Skeletal muscle tissue (tissue), 3 donors: ENCODE measurements at regions not wholly inside any gene's neighbourhood (a gene's known extent, or its start where the extent isn't known, plus 50 kb on each side); places are given as distances from the start of the nearest gene placed in this dataset.
"Not testable (repeated sequence)": the region's sequence is repeated elsewhere in the genome, so short reads cannot be mapped to it uniquely, and the experiment has no call there.

ENCODE experiments used
- H3K27ac ChIP-seq: one replicate; pipeline ENCODE4 v1.7.0; 2013; ENCODE audit warnings: mild to moderate bottlenecking, low read depth, low read length, inconsistent platforms
- H3K27me3 ChIP-seq, 3 donors: one replicate each; pipeline ENCODE4 v1.7.0; 2013; ENCODE audit warnings: low read length in 3 of 3; ENCODE audit not compliant: control insufficient read depth in 3 of 3, insufficient read depth in 3 of 3
- H3K36me3 ChIP-seq, 3 donors: one replicate each; pipeline ENCODE4 v1.7.0; 2013; ENCODE audit warnings: low read length in 3 of 3; ENCODE audit not compliant: control insufficient read depth in 3 of 3, insufficient read depth in 3 of 3
- H3K4me1 ChIP-seq, 3 donors: one replicate each; pipeline ENCODE4 v1.7.0; 2013; ENCODE audit warnings: low read length in 3 of 3, mild to moderate bottlenecking in 3 of 3; ENCODE audit not compliant: control insufficient read depth in 3 of 3, insufficient read depth in 3 of 3
- H3K4me3 ChIP-seq, 3 donors: one replicate each; pipeline ENCODE4 v1.7.0; 2013; ENCODE audit warnings: low read length in 3 of 3
- H3K9ac ChIP-seq, 3 donors: one replicate each; pipeline ENCODE4 v1.7.0; 2013; ENCODE audit warnings: low read length in 3 of 3, mild to moderate bottlenecking in 3 of 3, moderate library complexity in 2 of 3, low read depth in 1 of 3
- H3K9me3 ChIP-seq, 3 donors: one replicate each; pipeline ENCODE4 v1.7.0; 2013; ENCODE audit warnings: low read length in 3 of 3; ENCODE audit not compliant: control insufficient read depth in 3 of 3
- donor health status: Osteomylitis.

- no peak overlapping the region for H3K27ac ChIP-seq
- H3K27me3 ChIP-seq: no peaks in the 10 kb centered on the region
- no peaks in the 10 kb centered on the region for H3K36me3 ChIP-seq
- H3K9me3 ChIP-seq: no peaks in the 10 kb centered on the region
- no peaks in the 10 kb centered on the region for H3K4me1 ChIP-seq
- H3K9ac ChIP-seq: no peak overlapping the region
- no peak overlapping the region for H3K4me3 ChIP-seq
Observed at GRCh38 chr13:75961911-75962310, 325.8 kb downstream of the LMO7 start.

GRCh38 chr13:75960538-75960994, 324.4 kb downstream of the LMO7 start:
- Histone ChIP-seq H3K9me3 (no peaks in the 10 kb centered on the region), H3K36me3 (no peaks in the 10 kb centered on the region), H3K27ac (no peak overlapping the region), H3K9ac (no peak overlapping the region), H3K4me3 (no peak overlapping the region), H3K4me1 (no peaks in the 10 kb centered on the region), H3K27me3 (no peaks in the 10 kb centered on the region)

DNA sequence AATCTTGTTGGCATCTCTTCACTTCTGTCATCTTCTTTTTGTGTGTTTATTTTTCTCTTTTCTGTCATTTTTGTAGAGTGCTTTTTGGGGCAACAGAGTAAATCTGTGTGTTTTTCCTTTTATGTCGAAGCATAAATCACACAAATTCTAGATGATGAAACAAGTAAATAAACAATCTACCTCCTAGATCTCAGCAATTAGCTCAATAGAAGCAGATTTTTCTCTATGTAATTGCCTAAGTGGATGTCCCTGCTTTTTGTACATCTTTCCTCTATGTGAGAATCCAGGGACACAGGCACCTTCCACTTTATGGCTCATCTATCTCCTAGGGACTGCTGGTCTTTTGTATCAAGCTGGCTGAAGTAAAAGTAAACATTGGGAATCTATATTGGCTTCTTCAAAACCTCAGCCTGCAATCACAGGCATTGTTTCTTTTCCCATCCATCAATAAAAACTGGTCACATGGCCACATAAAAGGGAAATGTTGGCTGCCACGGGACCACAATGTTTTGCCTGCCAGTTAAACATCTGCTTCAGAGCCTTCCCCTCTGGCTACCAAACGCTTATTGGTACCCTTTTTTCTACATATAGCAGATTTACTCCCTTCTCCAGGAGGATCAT, 323.8 kb downstream of the LMO7 start:
- H3K27ac ChIP-seq: no peak overlapping the region
- no peaks in the 10 kb centered on the region for H3K27me3 ChIP-seq
- H3K4me3 ChIP-seq: no peak overlapping the region
- no peak overlapping the region for H3K9ac ChIP-seq
- no peaks in the 10 kb centered on the region for H3K4me1 ChIP-seq
- no peaks in the 10 kb centered on the region for H3K36me3 ChIP-seq
- no peaks in the 10 kb centered on the region for H3K9me3 ChIP-seq

GRCh38 chr13:75953589-75953988, 317.5 kb downstream of the LMO7 start:
- not testable (repeated sequence) for H3K27ac ChIP-seq, H3K4me1 ChIP-seq, H3K36me3 ChIP-seq, H3K9ac ChIP-seq, H3K27me3 ChIP-seq, H3K4me3 ChIP-seq, H3K9me3 ChIP-seq

DNA sequence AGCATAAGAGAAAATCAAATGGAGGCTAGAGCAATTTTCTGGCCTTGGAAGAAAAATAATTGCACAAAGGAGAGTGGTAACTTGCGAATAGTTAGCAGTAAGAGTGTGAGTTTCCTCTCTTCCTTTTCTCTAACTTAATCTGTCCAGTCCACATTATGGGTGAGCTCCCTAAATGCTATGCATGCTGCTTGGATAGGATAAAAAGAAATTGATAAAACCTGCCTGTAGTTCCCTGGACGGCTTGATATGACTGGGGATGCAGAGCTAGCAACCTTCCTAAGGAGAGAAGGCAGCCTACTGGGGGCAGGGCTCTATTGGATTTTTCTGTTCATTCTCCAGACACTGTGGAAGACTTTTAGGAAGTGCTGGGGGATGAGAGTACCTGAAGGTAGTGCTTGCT, 311.3 kb downstream of the LMO7 start:
- no peak overlapping the region for H3K27ac ChIP-seq
- no peaks in the 10 kb centered on the region for H3K27me3 ChIP-seq
- H3K9ac ChIP-seq: no peak overlapping the region
- no peak overlapping the region for H3K4me3 ChIP-seq
- H3K9me3 ChIP-seq: no peaks in the 10 kb centered on the region
- H3K4me1 ChIP-seq: no peaks in the 10 kb centered on the region
- no peaks in the 10 kb centered on the region for H3K36me3 ChIP-seq

GRCh38 chr13:75946536-75947284, 310.6 kb downstream of the LMO7 start:
- no peak overlapping the region for H3K9ac ChIP-seq
- H3K9me3 ChIP-seq: no peaks in the 10 kb centered on the region
- H3K36me3 ChIP-seq: no peaks in the 10 kb centered on the region
- no peak overlapping the region for H3K4me3 ChIP-seq
- H3K4me1 ChIP-seq: no peaks in the 10 kb centered on the region
- H3K27me3 ChIP-seq: no peaks in the 10 kb centered on the region
- H3K27ac ChIP-seq: no peak overlapping the region

DNA sequence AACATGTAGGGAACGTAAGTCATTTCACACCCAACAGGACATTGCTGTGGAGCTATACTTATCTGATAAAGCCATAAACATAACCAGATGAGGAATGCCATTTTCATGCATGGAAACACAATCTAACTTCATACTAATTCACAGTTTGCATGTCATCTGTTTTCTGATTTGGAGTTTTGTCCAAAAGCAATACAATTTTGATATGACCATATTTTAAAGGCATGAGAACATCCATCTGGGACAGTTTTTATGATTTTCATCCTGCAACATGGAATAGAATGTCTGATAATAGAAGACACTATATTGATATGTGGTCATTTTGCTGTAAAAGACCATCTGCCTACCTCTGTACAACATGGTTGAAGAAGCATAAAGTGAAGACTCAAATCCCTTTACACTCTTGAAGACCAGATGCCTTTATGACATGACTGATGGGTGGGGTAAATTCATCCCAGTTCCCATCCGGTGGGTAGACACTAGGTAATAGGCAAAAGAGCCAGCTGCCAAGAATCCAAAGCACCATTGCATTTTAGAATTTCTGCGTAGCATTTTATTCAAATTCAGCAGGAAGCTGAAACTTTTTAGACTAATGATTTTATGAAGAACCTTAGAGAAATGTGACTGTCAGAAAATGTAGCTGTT, 309.8 kb downstream of the LMO7 start:
- Histone ChIP-seq H3K9ac (no peak overlapping the region), H3K27me3 (no peaks in the 10 kb centered on the region), H3K4me3 (no peak overlapping the region), H3K27ac (no peak overlapping the region), H3K9me3 (no peaks in the 10 kb centered on the region), H3K36me3 (no peaks in the 10 kb centered on the region), H3K4me1 (no peaks in the 10 kb centered on the region)

DNA sequence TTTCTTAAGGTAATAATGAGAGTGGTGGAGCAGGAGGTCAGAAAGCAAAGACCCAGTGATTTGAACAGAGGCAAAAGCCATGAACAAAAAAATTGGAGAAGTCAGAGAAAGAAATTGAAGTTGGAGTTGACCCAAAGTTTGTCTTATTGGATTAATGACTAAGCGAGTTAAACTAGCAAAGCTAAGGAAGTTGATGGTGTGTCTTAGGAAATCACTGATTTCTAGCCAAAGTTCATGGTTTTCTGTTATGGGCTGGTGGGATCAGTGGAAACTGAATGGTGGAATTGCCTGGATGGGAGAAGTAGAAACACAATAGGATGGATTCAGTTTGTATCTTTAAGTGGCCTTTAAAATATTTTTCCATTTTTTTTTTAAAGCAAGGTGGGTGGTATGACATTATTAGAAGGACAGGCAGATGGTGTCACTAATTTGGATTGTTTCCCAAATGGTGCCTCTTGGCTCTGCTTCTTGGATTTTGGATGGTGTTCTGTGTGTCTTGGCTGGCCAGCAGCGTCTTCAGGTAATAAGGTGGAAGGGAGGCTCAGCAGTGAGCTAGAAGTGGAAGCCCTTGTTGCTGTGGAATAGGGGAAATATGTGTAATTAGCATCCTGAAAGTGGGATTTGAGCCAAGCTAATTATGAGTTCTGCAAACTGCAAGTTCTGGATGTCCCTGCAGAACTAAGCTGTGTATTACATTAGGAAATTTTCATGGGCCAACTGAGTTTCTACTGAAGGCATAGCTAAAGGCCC, 302.9 kb downstream of the LMO7 start:
- Histone ChIP-seq H3K27ac (no peak overlapping the region), H3K4me3 (no peak overlapping the region), H3K9ac (no peak overlapping the region), H3K9me3 (no peaks in the 10 kb centered on the region), H3K4me1 (no peaks in the 10 kb centered on the region), H3K27me3 (no peaks in the 10 kb centered on the region), H3K36me3 (no peaks in the 10 kb centered on the region)

DNA sequence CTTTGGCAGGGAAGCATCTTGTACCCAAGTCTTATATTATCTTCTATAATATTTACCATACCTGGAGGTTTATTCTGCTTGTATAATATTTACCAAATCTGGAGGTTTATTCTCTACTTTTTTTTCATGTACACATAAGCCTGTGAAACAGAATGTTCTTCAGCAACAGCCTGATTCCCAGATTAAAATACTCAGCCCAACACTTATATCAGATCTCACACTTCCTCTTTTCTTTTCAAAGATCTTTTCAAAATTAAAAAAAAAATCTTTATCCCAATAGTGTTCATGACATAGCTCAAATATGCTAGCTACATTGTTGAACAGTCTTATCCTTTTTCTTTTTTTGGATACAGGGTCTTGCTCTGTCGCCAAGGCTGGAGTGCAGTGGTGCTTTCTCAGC, 300.7 kb downstream of the LMO7 start:
- no peaks in the 10 kb centered on the region for H3K36me3 ChIP-seq
- H3K9me3 ChIP-seq: no peaks in the 10 kb centered on the region
- H3K9ac ChIP-seq: no peak overlapping the region
- no peaks in the 10 kb centered on the region for H3K27me3 ChIP-seq
- no peaks in the 10 kb centered on the region for H3K4me1 ChIP-seq
- no peak overlapping the region for H3K4me3 ChIP-seq
- no peak overlapping the region for H3K27ac ChIP-seq

DNA sequence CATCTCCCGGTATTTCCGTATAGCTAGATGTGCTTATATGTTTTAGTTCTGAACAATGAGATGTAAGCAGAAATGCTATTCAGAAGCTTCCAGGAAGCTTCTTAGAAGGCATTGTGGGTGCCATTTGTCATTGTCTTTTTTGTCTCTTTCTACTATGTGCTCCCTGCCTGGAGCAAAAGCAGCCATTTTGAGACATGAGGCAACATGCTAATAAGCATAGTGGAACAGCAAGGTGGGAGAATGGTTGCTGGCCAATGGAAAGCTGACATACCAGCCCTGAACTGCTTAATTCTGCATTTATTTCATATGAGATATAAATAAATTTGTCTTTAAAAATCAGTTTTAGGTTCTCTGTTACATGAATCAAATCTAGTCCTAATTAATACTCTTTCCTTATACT, 299.7 kb downstream of the LMO7 start:
- no peak overlapping the region for H3K9ac ChIP-seq
- no peaks in the 10 kb centered on the region for H3K4me1 ChIP-seq
- no peaks in the 10 kb centered on the region for H3K9me3 ChIP-seq
- H3K4me3 ChIP-seq: no peak overlapping the region
- no peaks in the 10 kb centered on the region for H3K36me3 ChIP-seq
- H3K27ac ChIP-seq: no peak overlapping the region
- H3K27me3 ChIP-seq: no peaks in the 10 kb centered on the region
